Ishikawa (cell line): ENCODE measurements at regions not wholly inside any gene's neighbourhood (a gene's known extent, or its start where the extent isn't known, plus 50 kb on each side); places are given as distances from the start of the nearest gene placed in this dataset.

Experiments
- CEBPB ChIP-seq: IDR thresholded peaks from 2 replicates; pipeline ENCODE4 v1.6.1; 2012
- CREB1 ChIP-seq: IDR thresholded peaks from 2 replicates; pipeline ENCODE4 v1.6.1; 2012; ENCODE audit warnings: low read depth
- EGR1 ChIP-seq: IDR thresholded peaks from 2 replicates; pipeline ENCODE4 v1.6.1; 2012
- EP300 ChIP-seq: IDR thresholded peaks from 2 replicates; pipeline ENCODE4 v1.6.1; 2012; ENCODE audit warnings: borderline replicate concordance
- FOXM1 ChIP-seq: IDR thresholded peaks from 2 replicates; pipeline ENCODE4 v1.6.1; 2012; ENCODE audit warnings: low read depth, borderline replicate concordance
- MAX ChIP-seq: IDR thresholded peaks from 2 replicates; pipeline ENCODE4 v1.6.1; 2012
- NFIC ChIP-seq: IDR thresholded peaks from 2 replicates; pipeline ENCODE4 v1.6.1; 2012
- RAD21 ChIP-seq: IDR thresholded peaks from 2 replicates; pipeline ENCODE4 v1.6.1; 2012; ENCODE audit warnings: low read depth
- REST ChIP-seq: IDR thresholded peaks from 2 replicates; pipeline ENCODE4 v1.6.1; 2012; ENCODE audit warnings: low read depth, mild to moderate bottlenecking
- TAF1 ChIP-seq: IDR thresholded peaks from 2 replicates; pipeline ENCODE4 v1.6.1; 2012; ENCODE audit warnings: low read depth, mild to moderate bottlenecking
- TCF12 ChIP-seq: IDR thresholded peaks from 2 replicates; pipeline ENCODE4 v1.6.1; 2012; ENCODE audit warnings: low read depth
- TEAD4 ChIP-seq: IDR thresholded peaks from 2 replicates; pipeline ENCODE4 v1.6.1; 2012
- USF1 ChIP-seq: IDR thresholded peaks from 2 replicates; pipeline ENCODE4 v1.6.1; 2012
- YY1 ChIP-seq: IDR thresholded peaks from 2 replicates; pipeline ENCODE4 v1.6.1; 2012; ENCODE audit warnings: low read depth

- TF ChIP-seq TAF1 (no peak), YY1 (no peak), EP300 (no peak), FOXM1 (no peak), MAX (no peak), TCF12 (no peak), CEBPB (no peak), REST (no peak), RAD21 (no peak), TEAD4 (no peak), USF1 (no peak), EGR1 (no peak), CREB1 (no peak), NFIC (no peak)
These were observed 258.1 kb upstream of the GK2 start for GRCh38 chr4:79666112-79666511.
